OCI-LY3 (cell line): ENCODE measurements at regions not wholly inside any gene's neighbourhood (a gene's known extent, or its start where the extent isn't known, plus 50 kb on each side); places are given as distances from the start of the nearest gene placed in this dataset.

Source experiments
- H2AFZ ChIP-seq: fragments of 200-600, 300-600 bp; shearing (Covaris generic); 2 replicates; pipeline ENCODE4 v1.6.0; 2014; ENCODE audit warnings: antibody characterized with exemption, low read depth, low read length
- H3K27ac ChIP-seq: fragments of 200-600, 300-600 bp; sonication (generic); 2 replicates; pipeline ENCODE4 v1.5.1; 2014; ENCODE audit warnings: mild to moderate bottlenecking, low read length, moderate library complexity, mixed read lengths
- H3K27me3 ChIP-seq: fragments of 200-600, 300-600 bp; sonication (generic); 2 replicates; pipeline ENCODE4 v1.6.1; 2014; ENCODE audit warnings: low read depth, low read length, mixed read lengths
- H3K36me3 ChIP-seq: fragments of 200-600, 300-600 bp; sonication (generic); replicated peaks from 2 replicates; pipeline ENCODE3; 2014; ENCODE audit warnings: low read depth, low read length, mixed read lengths
- H3K4me1 ChIP-seq: fragments of 300-600, 200-600 bp; sonication (generic); 2 replicates; pipeline ENCODE4 v1.6.1; 2014; ENCODE audit warnings: low read length, mixed read lengths
- H3K4me2 ChIP-seq: fragments of 200-600, 300-600 bp; sonication (generic); 2 replicates; pipeline ENCODE4 v1.6.1; 2014; ENCODE audit warnings: low read length, mixed read lengths
- H3K4me3 ChIP-seq: fragments of 300-600, 200-600 bp; sonication (generic); 2 replicates; pipeline ENCODE4 v1.5.1; 2014; ENCODE audit warnings: antibody characterized with exemption, mild to moderate bottlenecking, low read length, moderate library complexity
- H3K79me2 ChIP-seq: fragments of 300-600, 200-600 bp; shearing (Covaris generic); 2 replicates; pipeline ENCODE4 v1.6.1; 2014; ENCODE audit warnings: mild to moderate bottlenecking, low read length, mixed read lengths
- H3K9ac ChIP-seq: fragments of 300-600, 200-600 bp; shearing (Covaris generic); 2 replicates; pipeline ENCODE4 v1.6.0; 2014; ENCODE audit warnings: mild to moderate bottlenecking, low read length, moderate library complexity
- H3K9me3 ChIP-seq: fragments of 200-600, 300-600 bp; shearing (Covaris generic); 2 replicates; pipeline ENCODE4 v1.6.1; 2014; ENCODE audit warnings: low read length, mixed read lengths; ENCODE audit not compliant: insufficient read depth
- H4K20me1 ChIP-seq: fragments of 200-600, 300-600 bp; sonication (generic); 2 replicates; pipeline ENCODE4 v1.6.1; 2016; ENCODE audit warnings: low read length, mixed read lengths; ENCODE audit not compliant: insufficient read depth
- CTCF ChIP-seq: fragments of 200-600, 300-600 bp; sonication (generic); IDR thresholded peaks from 2 replicates; pipeline ENCODE4 v1.5.1; 2014; ENCODE audit warnings: antibody characterized with exemption, low read length, low read depth
- EZH2phosphoT487 ChIP-seq: fragments of 200-600 bp; shearing (Covaris generic); IDR thresholded peaks from 2 replicates; pipeline ENCODE4 v1.6.1; 2018; ENCODE audit warnings: antibody characterized with exemption, mixed run types, low read depth

- no peak overlapping the region for H3K4me2 ChIP-seq
- TF ChIP-seq CTCF = no peak
- TF ChIP-seq EZH2phosphoT487 = no peak
- no peaks in the 10 kb centered on the region for H3K9me3 ChIP-seq
- no peaks in the 10 kb centered on the region for H3K79me2 ChIP-seq
- H3K9ac ChIP-seq = no peak overlapping the region
- H3K27ac ChIP-seq = no peak overlapping the region
- H2AFZ ChIP-seq = no peak overlapping the region
- no peaks in the 10 kb centered on the region for H3K27me3 ChIP-seq
- H3K36me3 ChIP-seq = no peaks in the 10 kb centered on the region
- H3K4me3 ChIP-seq = no peak overlapping the region
- no peaks in the 10 kb centered on the region for H4K20me1 ChIP-seq
- no peaks in the 10 kb centered on the region for H3K4me1 ChIP-seq
Observed at GRCh38 chr3:74033381-74033780, 408.6 kb upstream of the PDZRN3 start.

GRCh38 chr3:74027121-74027520 lies 402.4 kb upstream of the PDZRN3 start:
- no peak overlapping the region for H3K4me3 ChIP-seq
- H2AFZ ChIP-seq = no peak overlapping the region
- TF ChIP-seq EZH2phosphoT487 = no peak
- no peak for TF ChIP-seq CTCF
- H3K27ac ChIP-seq = no peak overlapping the region
- H3K36me3 ChIP-seq = no peaks in the 10 kb centered on the region
- peaks cover 16% of the 10 kb centered on the region; the same call in 1 of the 2 replicates for H3K4me1 ChIP-seq
- no peaks in the 10 kb centered on the region for H3K79me2 ChIP-seq
- H3K9me3 ChIP-seq = no peaks in the 10 kb centered on the region
- H3K9ac ChIP-seq = no peak overlapping the region
- H4K20me1 ChIP-seq = no peaks in the 10 kb centered on the region
- no peaks in the 10 kb centered on the region for H3K27me3 ChIP-seq
- H3K4me2 ChIP-seq = no peak overlapping the region

- no peak overlapping the region for H3K4me3 ChIP-seq
- peaks cover 16% of the 10 kb centered on the region; the same call in 1 of the 2 replicates for H3K4me1 ChIP-seq
- no peak overlapping the region for H2AFZ ChIP-seq
- no peak overlapping the region for H3K27ac ChIP-seq
- H3K79me2 ChIP-seq = no peaks in the 10 kb centered on the region
- no peaks in the 10 kb centered on the region for H3K9me3 ChIP-seq
- H3K27me3 ChIP-seq = no peaks in the 10 kb centered on the region
- no peak overlapping the region for H3K4me2 ChIP-seq
- no peaks in the 10 kb centered on the region for H3K36me3 ChIP-seq
- H4K20me1 ChIP-seq = no peaks in the 10 kb centered on the region
- H3K9ac ChIP-seq = no peak overlapping the region
- no peak for TF ChIP-seq CTCF
- no peak for TF ChIP-seq EZH2phosphoT487
Observed at GRCh38 chr3:74023395-74023794, 398.7 kb upstream of the PDZRN3 start.

GRCh38 chr3:74021449-74021848 lies 396.7 kb upstream of the PDZRN3 start:
- H3K27me3 ChIP-seq = no peaks in the 10 kb centered on the region
- no peak overlapping the region for H3K9ac ChIP-seq
- TF ChIP-seq EZH2phosphoT487 (no peak), CTCF (no peak)
- H3K79me2 ChIP-seq = no peaks in the 10 kb centered on the region
- no peaks in the 10 kb centered on the region for H3K9me3 ChIP-seq
- H4K20me1 ChIP-seq = no peaks in the 10 kb centered on the region
- H3K4me1 ChIP-seq = peaks cover 16% of the 10 kb centered on the region; the same call in 1 of the 2 replicates
- no peak overlapping the region for H2AFZ ChIP-seq
- H3K4me2 ChIP-seq = no peak overlapping the region
- H3K36me3 ChIP-seq = no peaks in the 10 kb centered on the region
- H3K27ac ChIP-seq = no peak overlapping the region
- H3K4me3 ChIP-seq = no peak overlapping the region
